ENCODE measurements at regions not wholly inside any gene's neighbourhood (a gene's known extent, or its start where the extent isn't known, plus 50 kb on each side); places are given as distances from the start of the nearest gene placed in this dataset.

DNA sequence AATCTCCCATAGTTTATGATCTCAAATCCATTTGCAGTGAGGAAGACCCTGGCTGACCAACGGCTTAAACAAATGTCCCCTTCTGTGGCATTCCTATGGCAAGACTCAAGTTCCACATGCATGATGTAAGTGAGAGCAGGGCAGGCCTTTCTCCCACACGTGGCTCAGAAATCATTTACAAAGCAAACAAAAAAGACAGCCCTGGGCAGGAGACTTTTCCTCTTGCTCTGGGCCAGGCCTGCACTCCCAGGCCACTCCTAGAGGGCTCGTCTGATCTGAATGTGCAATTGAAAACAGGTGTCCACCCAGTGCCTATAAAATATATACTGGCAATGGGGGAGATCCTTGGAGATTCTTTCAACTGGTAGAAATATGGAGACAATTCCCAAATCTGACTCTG lies 123.1 kb downstream of the DMRT2 start:
- H3K36me3 ChIP-seq (ENCODE audit: insufficient read depth, low read length): no peaks in the 10 kb centered on the region
- POLR2A ChIA-PET: no interaction called here
- intact Hi-C loops (cut with micrococcal nuclease; ENCODE audit: unreplicated experiment): no loop called here
- H3K4me3 ChIP-seq (ENCODE audit: low read depth, low read length, poor library complexity, severe bottlenecking): no peak overlapping the region
- CTCF ChIA-PET (ENCODE audit: unreplicated experiment): no interaction called here
- H3K9me3 ChIP-seq (ENCODE audit: low read length): no peaks in the 10 kb centered on the region
- TF ChIP-seq, protein P1, sequence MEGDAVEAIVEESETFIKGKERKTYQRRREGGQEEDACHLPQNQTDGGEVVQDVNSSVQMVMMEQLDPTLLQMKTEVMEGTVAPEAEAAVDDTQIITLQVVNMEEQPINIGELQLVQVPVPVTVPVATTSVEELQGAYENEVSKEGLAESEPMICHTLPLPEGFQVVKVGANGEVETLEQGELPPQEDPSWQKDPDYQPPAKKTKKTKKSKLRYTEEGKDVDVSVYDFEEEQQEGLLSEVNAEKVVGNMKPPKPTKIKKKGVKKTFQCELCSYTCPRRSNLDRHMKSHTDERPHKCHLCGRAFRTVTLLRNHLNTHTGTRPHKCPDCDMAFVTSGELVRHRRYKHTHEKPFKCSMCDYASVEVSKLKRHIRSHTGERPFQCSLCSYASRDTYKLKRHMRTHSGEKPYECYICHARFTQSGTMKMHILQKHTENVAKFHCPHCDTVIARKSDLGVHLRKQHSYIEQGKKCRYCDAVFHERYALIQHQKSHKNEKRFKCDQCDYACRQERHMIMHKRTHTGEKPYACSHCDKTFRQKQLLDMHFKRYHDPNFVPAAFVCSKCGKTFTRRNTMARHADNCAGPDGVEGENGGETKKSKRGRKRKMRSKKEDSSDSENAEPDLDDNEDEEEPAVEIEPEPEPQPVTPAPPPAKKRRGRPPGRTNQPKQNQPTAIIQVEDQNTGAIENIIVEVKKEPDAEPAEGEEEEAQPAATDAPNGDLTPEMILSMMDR (conservative IDR thresholded peaks at IDR 0.05; ENCODE audit: low read length): no peak
- TF ChIP-seq EZH2phosphoT487 (IDR thresholded peaks at IDR 0.05; ENCODE audit: borderline replicate concordance, low read depth, low read length): no peak
- H3K4me2 ChIP-seq (ENCODE audit: low read length): no peak overlapping the region
- no peak for DNase-seq (ENCODE audit: low spot score)
- BruUV-seq (replicated peaks): no TSS peak
- H3K27ac ChIP-seq (ENCODE audit: low read depth, low read length, poor library complexity, severe bottlenecking): no peak overlapping the region
- no peaks in the 10 kb centered on the region for H3K4me1 ChIP-seq (ENCODE audit: insufficient read depth, low read length, poor library complexity, severe bottlenecking)
- no peaks in the 10 kb centered on the region for H3K9me2 ChIP-seq (ENCODE audit: insufficient read depth, low read length)
- H3K79me2 ChIP-seq (ENCODE audit: insufficient read depth, low read depth, low read length): no peaks in the 10 kb centered on the region
- H2AFZ ChIP-seq (ENCODE audit: low read length): no peak overlapping the region
- H4K20me1 ChIP-seq (ENCODE audit: insufficient read depth, low read length): no peaks in the 10 kb centered on the region

DNA sequence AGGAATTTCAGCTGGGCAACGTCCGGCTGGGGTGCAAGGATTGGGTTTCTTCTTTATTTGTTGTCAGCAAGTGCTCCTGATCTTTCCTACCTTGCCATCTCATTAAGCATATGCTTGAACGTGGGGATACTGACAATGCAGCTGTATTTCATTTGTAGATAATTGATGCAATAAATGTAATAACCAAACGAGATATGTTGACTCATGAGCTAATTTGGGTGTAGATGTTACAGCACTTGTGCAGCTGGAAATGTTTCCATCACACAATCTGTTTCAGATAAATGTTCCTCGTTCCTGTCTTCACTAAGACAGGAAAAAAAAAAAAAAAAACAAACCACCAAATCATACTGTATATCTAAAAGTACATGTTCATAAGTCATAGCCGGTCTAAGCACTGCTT lies 123.8 kb downstream of the DMRT2 start:
- Histone ChIP-seq H3K4me2 (ENCODE audit: low read length) (no peak overlapping the region), H3K4me1 (ENCODE audit: insufficient read depth, low read length, poor library complexity, severe bottlenecking) (no peaks in the 10 kb centered on the region), H4K20me1 (ENCODE audit: insufficient read depth, low read length) (no peaks in the 10 kb centered on the region), H2AFZ (ENCODE audit: low read length) (no peak overlapping the region), H3K36me3 (ENCODE audit: insufficient read depth, low read length) (no peaks in the 10 kb centered on the region), H3K9me2 (ENCODE audit: insufficient read depth, low read length) (no peaks in the 10 kb centered on the region), H3K9me3 (ENCODE audit: low read length) (no peaks in the 10 kb centered on the region), H3K79me2 (ENCODE audit: insufficient read depth, low read depth, low read length) (no peaks in the 10 kb centered on the region), H3K4me3 (ENCODE audit: low read depth, low read length, poor library complexity, severe bottlenecking) (no peak overlapping the region), H3K27ac (ENCODE audit: low read depth, low read length, poor library complexity, severe bottlenecking) (no peak overlapping the region)
- ChIA-PET CTCF (ENCODE audit: unreplicated experiment) (no interaction called here), POLR2A (no interaction called here)
- no peak for DNase-seq (ENCODE audit: low spot score)
- intact Hi-C loops (cut with micrococcal nuclease; ENCODE audit: unreplicated experiment): no loop called here
- no peak for TF ChIP-seq EZH2phosphoT487 (IDR thresholded peaks at IDR 0.05; ENCODE audit: borderline replicate concordance, low read depth, low read length)
- TF ChIP-seq, protein P1 (conservative IDR thresholded peaks at IDR 0.05; ENCODE audit: low read length): no peak
- no TSS peak for BruUV-seq (replicated peaks)

DNA sequence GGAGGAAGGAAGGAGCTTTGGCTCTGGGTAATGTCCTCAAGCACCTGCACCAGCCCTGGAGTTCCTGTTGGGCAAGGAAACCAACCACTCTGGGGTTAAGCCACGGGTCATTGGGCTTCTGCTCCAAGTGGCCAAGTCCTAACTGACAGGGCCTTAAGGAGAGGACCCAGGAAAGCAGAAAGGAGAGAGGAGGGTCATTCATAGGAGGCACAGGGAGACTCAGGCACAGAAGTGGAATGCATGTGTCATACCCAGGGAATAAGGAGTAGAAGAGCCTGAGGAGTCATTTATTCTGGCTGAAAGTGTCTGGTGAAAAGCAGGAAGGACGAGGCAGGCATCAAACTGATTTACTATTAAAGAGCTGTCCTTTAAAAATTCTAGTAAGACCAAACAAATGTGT lies 129.2 kb downstream of the DMRT2 start:
- intact Hi-C loops (cut with micrococcal nuclease; ENCODE audit: unreplicated experiment): no loop called here
- Histone ChIP-seq H3K27ac (ENCODE audit: low read depth, low read length, poor library complexity, severe bottlenecking) (no peak overlapping the region), H3K79me2 (ENCODE audit: insufficient read depth, low read depth, low read length) (no peaks in the 10 kb centered on the region), H3K9me3 (ENCODE audit: low read length) (no peaks in the 10 kb centered on the region), H3K4me2 (ENCODE audit: low read length) (no peak overlapping the region), H3K9me2 (ENCODE audit: insufficient read depth, low read length) (no peaks in the 10 kb centered on the region), H3K36me3 (ENCODE audit: insufficient read depth, low read length) (no peaks in the 10 kb centered on the region), H3K4me3 (ENCODE audit: low read depth, low read length, poor library complexity, severe bottlenecking) (no peak overlapping the region), H4K20me1 (ENCODE audit: insufficient read depth, low read length) (no peaks in the 10 kb centered on the region), H2AFZ (ENCODE audit: low read length) (no peak overlapping the region), H3K4me1 (ENCODE audit: insufficient read depth, low read length, poor library complexity, severe bottlenecking) (no peaks in the 10 kb centered on the region)
- CTCF ChIA-PET (ENCODE audit: unreplicated experiment): no interaction called here
- no peak for DNase-seq (ENCODE audit: low spot score)
- TF ChIP-seq, protein P1 (conservative IDR thresholded peaks at IDR 0.05; ENCODE audit: low read length): no peak
- TF ChIP-seq EZH2phosphoT487 (IDR thresholded peaks at IDR 0.05; ENCODE audit: borderline replicate concordance, low read depth, low read length): no peak
- POLR2A ChIA-PET: interaction anchor here (1.4 kb wide), 1 partner anchor 11 kb away, joined by 3 read pairs; no protein-coding TSS in a partner anchor
- no TSS peak for BruUV-seq (replicated peaks)

Measured in OCI-LY7 (cell line).